NCI-H187 (cell line): ENCODE measurements at regions not wholly inside any gene's neighbourhood (a gene's known extent, or its start where the extent isn't known, plus 50 kb on each side); places are given as distances from the start of the nearest gene placed in this dataset.
A peak's percentile ranks its signal among the peaks of the same experiment; 100 is the strongest.

Source experiments
- DNase-seq, 2 experiments: peaks; one replicate each; lab custom pipeline; 2025; lab: John Stamatoyannopoulos, UW

GRCh38 chr9:13755551-13755950, 476.1 kb upstream of the MPDZ start:
- DNase-seq, result no peak

GRCh38 chr9:13750639-13751038, 471.1 kb upstream of the MPDZ start:
- no peak for DNase-seq

GRCh38 chr9:13750061-13750460, 470.6 kb upstream of the MPDZ start:
- DNase-seq, result no peak

GRCh38 chr9:13746876-13747275, 467.4 kb upstream of the MPDZ start:
- DNase-seq, result no peak

GRCh38 chr9:13744261-13744901, 464.9 kb upstream of the MPDZ start:
- DNase-seq, result no peak

- no peak for DNase-seq
Observed at GRCh38 chr9:13737885-13738284, 458.4 kb upstream of the MPDZ start.

GRCh38 chr9:13735181-13735580, 455.7 kb upstream of the MPDZ start:
- DNase-seq, result no peak

GRCh38 chr9:13734601-13735000, 455.1 kb upstream of the MPDZ start:
- no peak for DNase-seq

- no peak for DNase-seq
Observed at GRCh38 chr9:13732290-13732689, 452.8 kb upstream of the MPDZ start.

GRCh38 chr9:13731637-13732036, 452.1 kb upstream of the MPDZ start:
- no peak for DNase-seq

- DNase-seq, result no peak
Observed at GRCh38 chr9:13729955-13730354, 450.5 kb upstream of the MPDZ start.

GRCh38 chr9:13728917-13729811, 449.7 kb upstream of the MPDZ start:
- no peak for DNase-seq

- peak; percentile 12 to 57 for DNase-seq
Observed at GRCh38 chr9:13728131-13728530, 448.6 kb upstream of the MPDZ start.

GRCh38 chr9:13726746-13727145, 447.3 kb upstream of the MPDZ start:
- DNase-seq, result no peak

- DNase-seq, result no peak
Observed at GRCh38 chr9:13725516-13725915, 446.0 kb upstream of the MPDZ start.

- no peak for DNase-seq
Observed at GRCh38 chr9:13721481-13722235, 442.2 kb upstream of the MPDZ start.

- DNase-seq, result no peak
Observed at GRCh38 chr9:13719981-13720676, 440.6 kb upstream of the MPDZ start.

- no peak for DNase-seq
Observed at GRCh38 chr9:13719446-13719845, 440.0 kb upstream of the MPDZ start.

GRCh38 chr9:13718539-13718938, 439.0 kb upstream of the MPDZ start:
- DNase-seq, result no peak

- no peak for DNase-seq
Observed at GRCh38 chr9:13718086-13718485, 438.6 kb upstream of the MPDZ start.

GRCh38 chr9:13717322-13718054, 438.0 kb upstream of the MPDZ start:
- no peak for DNase-seq
